NK-92 (cell line): ENCODE measurements at regions not wholly inside any gene's neighbourhood (a gene's known extent, or its start where the extent isn't known, plus 50 kb on each side); places are given as distances from the start of the nearest gene placed in this dataset.

Experiments
- DNase-seq: peaks from one replicate; lab custom pipeline; 2025; ENCODE audit not compliant: unreplicated experiment; lab: John Stamatoyannopoulos, UW

DNA sequence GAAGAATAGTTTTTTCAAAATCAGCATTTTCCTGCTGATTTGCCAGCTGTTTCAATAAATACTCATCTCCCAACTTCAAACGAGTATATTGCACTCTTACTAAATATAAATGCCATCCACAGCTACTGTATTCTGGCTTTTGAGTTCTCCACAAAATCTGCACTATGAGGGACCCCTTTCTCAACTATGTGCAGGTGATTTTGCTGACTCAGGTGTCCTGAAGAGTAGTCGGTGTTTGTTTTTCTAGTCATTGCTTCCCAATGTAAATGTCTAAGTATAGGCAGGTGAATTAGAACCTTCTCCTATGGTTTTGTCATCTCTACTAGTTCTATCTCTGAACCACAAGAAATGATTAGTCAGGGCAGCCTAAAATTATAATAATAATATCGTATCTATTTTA, 616.8 kb upstream of the MEF2C start:
- no peak for DNase-seq

DNA sequence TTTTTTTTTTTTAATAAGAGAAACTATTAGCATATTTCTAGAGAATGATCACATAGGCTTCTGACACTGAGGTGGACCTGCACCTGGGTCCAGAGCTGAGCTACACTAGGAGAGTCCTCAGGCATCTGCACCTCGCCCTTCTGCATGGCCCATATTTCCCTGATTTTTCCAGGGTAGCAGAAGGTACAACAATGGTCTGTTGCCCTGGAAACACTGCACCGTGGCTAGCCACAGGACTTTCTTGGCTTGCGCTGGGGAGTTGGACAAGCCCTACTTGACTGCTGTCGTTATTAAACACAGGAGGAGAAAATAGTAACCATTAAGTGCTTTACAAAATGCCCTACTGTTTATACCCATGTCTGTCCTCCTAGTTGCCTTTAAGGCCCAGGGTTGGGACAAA, 615.7 kb upstream of the MEF2C start:
- DNase-seq = no peak

DNA sequence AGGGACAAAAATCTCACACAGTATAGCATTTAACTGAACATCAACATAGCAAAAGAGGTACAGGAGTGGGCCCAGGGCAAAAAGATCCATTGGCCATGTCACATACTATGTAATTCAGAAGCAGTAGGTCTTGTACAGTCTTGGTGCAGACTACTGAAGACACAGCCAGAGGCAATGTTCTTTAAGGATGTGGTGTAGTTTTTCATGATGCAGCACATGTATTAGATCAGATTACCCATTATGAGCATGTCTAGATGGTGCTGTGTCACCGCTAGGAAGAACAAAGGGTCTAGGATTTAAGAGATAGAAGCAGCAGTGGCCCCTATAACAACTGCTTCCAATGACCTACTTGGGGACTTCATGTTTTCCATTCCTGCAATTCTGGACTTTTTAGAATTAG, 610.4 kb upstream of the MEF2C start:
- no peak for DNase-seq

DNA sequence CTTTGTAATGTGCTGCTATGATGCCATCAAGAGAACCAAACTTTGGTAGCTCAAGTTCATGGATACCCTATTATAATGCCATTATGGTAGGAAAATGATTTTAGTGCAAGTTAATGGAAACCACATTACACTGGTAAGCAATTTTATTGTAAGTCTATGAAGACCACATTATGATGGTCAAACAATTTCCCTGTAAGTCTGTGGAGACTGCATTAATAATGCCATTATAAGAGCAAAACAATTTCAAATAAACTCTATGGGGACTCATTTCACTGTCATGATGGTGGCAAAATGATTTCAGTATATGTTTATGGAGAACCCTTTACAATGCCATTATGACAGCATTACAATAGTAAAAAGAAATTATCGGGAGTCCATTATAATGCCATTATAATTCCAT, 602.0 kb upstream of the MEF2C start:
- DNase-seq = no peak

DNA sequence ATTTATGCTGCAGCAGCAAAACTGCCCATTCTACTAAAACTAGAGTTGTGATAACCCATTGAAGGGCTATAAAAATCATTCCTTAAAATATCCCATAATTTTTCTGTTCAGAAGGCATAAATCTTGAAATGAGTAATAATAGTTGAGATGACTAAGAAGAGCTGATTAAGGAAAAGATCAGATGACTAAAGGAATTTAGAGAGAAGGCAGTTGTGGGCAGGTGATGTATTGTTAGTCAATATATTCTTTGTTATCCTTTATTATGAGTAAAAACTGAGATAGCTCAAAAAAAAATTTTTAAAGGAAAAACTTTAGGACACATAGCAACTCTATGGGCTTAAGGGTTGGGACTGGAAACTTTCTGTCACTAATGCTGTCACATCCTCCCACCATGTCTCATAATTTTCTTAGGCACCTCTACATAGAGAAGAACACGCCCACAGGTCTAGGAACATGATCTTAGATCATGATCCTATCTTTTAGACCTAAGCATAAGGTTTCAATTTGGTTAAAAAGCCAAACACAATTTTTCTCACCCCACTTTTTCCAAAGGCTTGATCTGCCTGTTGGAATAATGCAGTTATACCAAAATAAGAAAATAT, 597.5 kb upstream of the MEF2C start:
- DNase-seq = no peak

DNA sequence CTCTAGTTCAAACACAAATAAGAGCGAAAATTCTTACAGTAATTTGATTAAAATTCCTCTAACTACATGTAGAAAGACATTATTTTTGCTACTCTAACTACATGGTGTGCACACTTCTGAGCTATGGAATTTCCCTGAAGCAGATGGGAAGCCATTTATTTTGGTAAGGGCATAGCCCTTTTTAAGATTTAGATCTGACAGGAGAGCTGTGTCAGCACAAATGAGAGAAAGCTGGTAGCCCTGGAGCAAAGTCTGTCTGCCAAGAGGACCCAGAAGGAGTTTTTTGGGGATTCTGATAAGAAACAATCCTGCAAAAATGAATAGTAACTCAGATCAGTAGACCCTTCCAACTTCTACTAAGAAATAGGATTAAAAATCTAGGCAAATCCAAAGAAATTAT, 595.9 kb upstream of the MEF2C start:
- no peak for DNase-seq

DNA sequence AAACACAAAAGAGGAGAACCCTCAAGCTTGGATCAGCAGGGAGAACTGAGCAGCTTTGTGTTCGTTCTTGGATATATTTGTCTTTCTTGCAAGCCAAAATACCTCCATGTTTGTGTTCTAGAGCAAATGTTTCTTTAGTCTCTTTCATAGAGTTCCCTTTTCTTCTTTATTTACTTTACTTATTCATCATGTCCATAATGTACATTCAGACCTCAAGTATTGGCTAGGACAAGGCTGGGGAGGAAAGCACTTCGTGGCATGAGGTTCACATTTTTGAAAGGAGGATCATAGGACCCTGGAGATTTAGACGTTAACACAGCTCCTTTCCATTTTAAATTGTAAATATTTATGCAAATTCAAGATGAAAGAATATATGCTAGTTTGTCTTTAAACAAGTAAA, 590.2 kb upstream of the MEF2C start:
- no peak for DNase-seq

DNA sequence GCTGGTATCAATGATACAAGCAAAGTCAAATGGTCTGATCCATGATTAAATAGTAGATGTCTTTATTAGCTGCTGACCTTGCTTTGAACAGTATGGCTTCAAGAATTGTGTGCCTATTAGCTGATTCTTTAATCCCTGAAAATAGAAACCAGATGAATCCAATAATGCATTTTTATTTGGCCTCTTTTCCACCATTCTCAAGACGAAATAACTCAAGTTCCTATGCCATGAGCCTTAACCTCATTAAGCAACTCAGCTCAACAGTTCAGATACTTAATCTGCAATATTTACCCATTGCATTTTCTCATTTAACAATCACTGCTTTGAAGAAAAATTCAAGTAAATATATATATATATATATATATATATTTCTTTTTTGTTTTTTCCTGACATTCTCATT, 588.6 kb upstream of the MEF2C start:
- DNase-seq = no peak

DNA sequence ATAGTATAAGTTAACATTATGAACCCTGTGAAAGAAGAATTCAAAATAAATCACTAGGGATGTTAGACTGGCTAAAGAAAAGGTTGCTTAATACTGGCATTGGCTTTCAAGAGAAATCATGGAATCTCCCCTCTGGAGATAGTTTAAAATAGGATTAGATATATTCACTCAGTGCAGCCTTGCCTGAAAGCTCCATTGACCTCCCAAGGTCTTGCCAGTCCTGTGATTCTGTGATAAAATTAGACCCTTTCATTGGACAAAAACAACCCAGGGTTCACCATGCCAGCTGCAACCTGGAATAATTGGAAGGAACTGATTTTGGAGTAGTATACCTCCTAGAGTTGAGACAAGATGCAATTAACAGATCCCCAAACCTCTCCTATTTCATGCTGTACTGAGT, 588.1 kb upstream of the MEF2C start:
- DNase-seq = no peak

DNA sequence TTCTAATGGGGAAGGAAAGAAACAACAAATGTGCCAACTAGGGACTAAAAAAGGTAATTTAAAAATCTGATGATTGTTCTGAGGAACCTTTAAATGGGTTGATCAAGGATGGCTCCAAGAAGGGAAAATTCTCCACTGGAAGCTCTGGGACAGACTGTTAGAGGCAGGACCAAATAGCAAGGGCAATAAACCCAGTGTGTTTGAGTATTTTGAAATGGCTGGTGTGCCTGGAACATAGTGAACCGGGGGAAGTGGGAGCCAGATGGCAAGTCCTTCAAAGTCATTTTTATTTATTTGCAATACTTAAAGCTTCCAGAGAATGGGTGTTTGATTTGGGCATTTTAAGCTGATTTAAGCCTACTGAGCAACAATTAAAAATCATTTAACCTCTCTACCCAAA, 587.7 kb upstream of the MEF2C start:
- DNase-seq = no peak

DNA sequence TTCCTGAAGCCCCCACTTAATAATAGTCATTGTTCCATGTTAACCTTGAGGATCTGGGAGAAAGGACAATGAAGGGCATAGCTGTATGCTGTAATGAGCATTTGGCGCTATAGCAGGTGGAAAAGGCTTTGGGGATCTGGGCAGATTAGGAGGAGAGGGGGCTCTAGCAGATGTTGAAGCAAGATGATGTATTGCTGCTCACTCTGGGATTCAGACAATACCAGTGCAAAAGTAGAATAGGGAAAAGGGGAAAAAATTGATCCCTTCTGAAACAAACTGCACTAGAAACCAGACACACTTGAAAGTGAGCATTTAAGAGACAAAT, 575.3 kb upstream of the MEF2C start:
- no peak for DNase-seq

DNA sequence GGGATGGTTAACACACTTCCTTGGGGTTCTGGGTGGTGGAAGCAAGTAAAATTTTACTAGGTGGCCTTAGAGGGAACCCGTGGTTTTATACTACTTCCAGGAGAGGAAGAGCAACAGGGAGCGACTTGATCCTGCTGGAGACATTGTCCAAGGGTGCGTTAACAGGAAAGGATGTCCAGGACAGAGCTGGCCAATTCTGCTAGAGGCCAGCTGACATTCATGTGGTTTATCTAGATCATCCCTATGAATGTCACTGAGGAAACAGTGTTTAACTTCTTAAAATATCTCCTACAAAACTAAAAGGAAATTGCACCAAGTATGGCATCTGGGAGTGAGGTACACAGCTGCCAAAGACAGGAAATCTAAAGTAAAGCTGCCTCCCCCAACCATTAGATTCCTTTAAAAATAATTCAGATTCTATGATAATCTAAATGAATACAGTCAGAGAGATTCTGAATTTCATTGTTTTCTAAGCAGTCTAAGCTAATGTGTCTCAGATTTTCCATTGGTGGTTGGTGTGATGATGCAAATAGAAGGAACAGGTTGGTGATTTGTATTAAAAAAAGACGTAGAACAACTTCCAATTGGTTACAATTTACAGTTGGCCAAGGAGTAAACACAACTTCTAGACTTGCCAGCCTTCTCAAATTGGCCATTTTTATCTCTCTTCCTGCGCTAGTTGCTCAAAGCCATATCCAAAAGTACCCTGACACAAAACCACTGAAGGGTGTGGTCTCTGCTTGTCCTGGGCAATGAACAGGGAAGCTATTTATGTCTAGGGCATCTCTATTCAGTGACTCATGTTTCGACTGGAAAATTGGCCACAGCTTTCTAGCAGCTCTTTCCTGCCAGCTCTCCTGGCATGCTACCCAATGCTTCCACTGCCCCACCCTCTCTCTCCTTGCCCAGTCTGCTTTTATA, 574.7 kb upstream of the MEF2C start:
- DNase-seq = no peak

DNA sequence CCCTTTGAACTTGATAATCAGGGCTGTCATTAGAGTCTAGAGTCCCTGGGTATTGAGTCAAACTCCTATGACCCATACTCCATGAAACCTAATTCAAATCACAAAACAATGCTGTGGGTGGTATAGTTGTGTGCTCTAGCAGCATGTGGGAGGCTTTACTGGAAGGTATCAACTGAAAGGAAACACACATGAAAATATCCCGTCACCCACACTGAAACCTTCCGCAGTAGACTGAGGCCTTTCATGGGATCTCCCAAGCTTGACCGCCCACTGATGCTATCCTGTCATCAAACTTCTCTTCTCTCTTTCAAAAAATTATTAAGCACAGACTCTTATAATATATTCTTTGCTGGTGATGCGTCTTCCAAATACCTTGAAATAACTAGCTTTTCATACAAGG, 569.1 kb upstream of the MEF2C start:
- DNase-seq = no peak

DNA sequence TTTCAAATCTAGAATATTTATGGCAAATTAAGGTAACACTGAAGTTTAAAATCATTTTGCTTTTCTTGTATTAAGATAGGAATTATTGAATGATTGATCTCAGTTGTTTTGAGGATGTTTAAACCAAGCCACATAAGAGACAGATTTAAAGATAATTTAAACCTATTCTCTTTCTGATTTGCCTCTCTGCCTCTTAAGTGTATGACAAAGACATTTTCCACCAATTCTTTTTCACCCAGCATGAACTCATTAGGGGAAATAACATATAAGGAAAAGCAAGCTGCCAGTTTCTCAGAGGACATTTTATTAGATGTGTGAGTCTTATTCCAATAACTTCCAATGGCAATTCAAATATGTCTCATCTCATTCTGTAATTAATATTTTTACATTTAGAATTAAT, 568.3 kb upstream of the MEF2C start:
- no peak for DNase-seq

DNA sequence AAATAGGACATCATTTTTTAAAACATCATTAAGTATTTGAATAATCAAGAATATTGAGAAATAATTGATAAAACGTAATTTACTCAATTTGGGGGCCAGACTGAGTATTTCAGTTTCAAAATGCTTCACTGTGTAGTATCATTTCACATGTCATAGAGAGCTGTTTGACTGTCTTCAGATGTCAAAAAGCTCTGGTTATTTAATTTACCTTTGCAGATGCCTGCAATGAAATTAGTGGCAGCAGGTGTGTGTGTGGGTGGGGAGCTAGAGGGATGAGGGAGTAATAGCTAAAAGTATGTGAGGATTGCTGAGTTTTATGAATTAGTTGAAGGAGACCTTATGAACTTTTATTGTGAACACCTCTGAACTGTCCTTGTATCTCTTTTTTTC, 567.2 kb upstream of the MEF2C start:
- DNase-seq = no peak

DNA sequence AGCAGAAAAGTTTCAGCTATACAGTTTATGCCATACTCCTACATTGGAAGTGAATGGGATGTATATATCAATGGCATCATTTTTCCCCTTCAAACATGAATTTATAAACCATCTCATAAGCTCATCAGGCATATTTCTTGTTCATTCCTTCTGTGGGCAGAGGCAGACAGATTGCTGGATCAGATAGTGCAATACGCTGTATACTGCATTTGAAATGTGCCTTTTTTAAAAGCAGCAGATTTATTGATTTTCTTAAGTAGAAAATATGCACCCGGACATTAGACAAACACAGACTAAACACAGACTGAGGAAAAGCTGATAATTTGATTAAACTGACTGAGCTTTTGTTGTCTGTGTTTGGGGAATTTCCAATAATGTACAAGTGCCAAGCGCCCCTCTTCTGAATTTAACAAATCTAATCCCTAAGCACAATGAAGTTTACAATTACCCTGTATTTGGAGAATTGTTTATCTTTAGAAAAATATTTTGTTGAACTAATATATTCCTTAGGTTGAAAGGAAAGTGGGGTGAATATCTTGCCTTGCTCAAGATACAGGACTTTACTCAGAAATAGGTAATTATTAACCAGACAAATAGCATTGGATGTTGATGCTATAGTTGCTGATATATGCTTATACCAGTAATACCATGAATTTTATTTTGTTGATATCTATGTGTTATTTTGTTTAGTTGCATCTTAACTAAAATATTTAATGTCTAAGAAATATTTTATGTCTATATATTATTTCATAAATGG, 566.6 kb upstream of the MEF2C start:
- DNase-seq = no peak

DNA sequence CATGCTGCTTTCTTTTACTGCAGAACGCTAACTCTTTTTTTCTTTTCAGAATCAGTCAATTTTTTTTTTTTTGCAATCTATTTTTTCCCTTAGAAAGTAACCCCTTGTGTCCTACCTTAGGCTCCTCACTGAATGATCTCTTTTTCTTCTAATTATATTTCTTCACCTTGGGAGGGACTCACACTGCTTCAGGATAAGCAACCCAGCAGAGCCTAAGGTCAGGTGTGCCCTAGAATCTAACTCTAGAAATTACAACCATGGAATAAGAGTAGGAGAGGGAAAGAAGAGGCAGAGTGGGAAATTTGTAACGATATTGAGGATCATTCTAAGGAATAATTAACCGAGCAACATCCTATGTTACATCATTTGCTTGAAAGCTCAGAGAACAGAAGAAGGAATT, 564.0 kb upstream of the MEF2C start:
- no peak for DNase-seq

DNA sequence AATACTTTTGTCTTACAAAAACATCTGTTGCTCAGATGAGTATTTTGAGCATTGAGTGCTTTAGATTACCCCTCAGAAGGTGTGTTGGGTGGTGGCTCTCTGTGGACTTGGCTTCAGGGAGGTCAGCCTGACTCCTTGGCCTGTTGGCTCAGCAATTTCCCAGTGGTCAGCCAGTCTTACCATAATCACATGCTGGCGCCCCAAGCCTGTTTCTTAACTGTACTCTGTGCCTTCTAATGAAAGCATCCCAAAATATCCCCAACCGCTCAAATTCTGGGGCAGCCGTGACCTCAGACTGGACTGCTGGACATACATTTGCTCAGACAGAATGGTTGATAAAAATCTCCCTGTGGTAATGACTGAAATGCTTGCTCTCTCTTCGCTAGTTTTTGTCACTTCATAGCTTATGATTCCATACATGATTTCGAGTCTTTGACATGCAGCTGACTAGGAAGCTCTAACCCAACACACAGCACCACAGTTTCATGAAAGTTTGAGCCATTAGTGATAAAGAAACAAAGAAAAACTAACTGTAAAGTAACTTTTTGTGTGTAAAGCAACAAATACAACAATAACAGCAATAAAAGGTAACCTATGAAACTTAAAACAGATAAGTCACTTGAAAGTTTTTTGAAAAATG, 562.2 kb upstream of the MEF2C start:
- DNase-seq = no peak

DNA sequence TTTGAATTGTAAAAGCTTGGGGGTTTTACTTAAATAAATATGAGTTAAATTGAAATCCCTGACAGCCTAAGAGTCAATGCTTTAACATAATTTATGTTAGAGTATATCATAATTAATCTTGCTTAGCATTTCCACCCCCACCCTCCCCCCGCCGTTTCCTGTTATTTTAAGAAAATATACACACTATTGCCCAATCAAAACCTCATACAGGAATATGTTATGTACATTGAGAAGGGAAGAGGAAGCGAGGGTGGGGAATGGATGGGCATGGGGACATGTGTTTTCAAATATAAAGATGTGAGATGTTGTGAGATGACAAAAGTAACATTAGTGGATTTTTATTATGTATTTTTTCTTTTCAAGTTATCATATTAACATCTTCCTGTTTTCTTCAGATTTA, 561.1 kb upstream of the MEF2C start:
- DNase-seq = no peak

DNA sequence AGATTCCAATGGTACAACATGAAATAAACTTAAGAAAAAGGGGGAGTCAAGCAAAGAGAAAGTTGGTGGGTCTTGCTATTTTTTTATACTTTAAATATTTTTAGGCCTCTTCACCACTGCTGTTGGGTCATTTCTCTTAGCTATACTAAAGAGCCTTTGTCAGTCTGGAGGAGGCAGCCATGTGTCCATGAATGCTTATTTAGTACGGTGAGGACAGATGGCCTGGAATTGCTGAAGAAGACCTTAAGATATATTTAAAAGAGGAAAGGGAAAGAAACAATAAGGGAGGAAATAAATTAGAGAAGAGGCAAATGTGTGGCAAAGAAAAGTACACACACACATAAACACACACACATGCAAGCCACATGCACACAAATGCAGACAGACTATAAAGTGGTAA, 560.5 kb upstream of the MEF2C start:
- DNase-seq = no peak

DNA sequence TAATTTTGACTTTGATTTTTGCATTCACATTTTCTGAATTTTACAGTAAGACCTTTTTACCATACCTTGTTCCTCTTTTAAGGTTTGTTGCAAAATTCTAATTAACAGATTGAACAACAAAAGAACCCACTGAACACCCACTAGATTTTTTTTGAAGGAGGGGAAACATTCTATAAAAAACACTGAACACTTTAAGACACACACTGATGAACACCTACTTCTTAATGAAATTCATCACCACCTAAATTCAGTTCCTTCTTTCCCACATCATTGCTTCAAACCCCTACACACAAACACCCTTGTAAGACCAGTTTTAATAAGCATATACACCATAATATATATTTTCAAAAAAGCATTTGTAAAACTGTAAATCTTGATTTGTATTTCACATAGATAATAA, 559.0 kb upstream of the MEF2C start:
- DNase-seq = no peak

DNA sequence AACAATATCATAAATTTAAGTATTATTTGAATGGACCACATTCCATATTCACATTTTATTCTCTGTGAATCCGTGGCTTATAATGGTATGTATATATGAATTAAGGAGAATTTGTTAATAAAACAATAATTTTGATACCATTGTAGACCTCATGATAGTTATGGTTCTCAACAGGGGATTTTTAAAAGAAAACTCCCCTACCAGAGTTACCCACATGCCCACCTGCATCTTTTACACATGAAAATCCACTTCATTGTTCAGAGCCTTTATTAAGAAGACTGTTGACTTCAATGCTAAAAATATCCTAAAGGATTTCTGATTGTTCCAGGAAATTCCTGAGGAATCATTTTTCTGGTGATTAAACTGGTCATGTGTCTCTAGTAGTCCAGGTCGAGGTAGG, 557.7 kb upstream of the MEF2C start:
- no peak for DNase-seq
